ENCODE measurements at regions not wholly inside any gene's neighbourhood (a gene's known extent, or its start where the extent isn't known, plus 50 kb on each side); places are given as distances from the start of the nearest gene placed in this dataset.

DNA sequence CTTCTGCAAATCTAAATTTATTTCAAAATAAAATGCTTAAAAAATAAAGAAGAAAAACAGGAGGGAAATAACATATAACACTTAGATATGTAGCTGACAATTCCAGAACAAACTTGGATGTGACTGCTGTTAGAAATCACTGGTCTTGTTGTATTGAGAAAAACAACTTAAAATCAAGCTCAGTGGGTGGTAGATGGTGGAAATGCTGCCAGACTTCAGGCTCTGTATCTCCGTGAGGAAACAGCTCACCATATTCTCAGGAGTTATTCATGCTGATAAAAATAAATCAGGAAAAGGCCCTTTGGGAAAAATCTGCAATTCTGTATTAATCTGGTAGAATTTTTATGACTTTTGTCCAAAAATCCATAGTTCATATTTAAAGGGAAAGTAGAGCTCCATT is 477.6 kb downstream of the RAP2B start:
- TF ChIP-seq, protein P1, sequence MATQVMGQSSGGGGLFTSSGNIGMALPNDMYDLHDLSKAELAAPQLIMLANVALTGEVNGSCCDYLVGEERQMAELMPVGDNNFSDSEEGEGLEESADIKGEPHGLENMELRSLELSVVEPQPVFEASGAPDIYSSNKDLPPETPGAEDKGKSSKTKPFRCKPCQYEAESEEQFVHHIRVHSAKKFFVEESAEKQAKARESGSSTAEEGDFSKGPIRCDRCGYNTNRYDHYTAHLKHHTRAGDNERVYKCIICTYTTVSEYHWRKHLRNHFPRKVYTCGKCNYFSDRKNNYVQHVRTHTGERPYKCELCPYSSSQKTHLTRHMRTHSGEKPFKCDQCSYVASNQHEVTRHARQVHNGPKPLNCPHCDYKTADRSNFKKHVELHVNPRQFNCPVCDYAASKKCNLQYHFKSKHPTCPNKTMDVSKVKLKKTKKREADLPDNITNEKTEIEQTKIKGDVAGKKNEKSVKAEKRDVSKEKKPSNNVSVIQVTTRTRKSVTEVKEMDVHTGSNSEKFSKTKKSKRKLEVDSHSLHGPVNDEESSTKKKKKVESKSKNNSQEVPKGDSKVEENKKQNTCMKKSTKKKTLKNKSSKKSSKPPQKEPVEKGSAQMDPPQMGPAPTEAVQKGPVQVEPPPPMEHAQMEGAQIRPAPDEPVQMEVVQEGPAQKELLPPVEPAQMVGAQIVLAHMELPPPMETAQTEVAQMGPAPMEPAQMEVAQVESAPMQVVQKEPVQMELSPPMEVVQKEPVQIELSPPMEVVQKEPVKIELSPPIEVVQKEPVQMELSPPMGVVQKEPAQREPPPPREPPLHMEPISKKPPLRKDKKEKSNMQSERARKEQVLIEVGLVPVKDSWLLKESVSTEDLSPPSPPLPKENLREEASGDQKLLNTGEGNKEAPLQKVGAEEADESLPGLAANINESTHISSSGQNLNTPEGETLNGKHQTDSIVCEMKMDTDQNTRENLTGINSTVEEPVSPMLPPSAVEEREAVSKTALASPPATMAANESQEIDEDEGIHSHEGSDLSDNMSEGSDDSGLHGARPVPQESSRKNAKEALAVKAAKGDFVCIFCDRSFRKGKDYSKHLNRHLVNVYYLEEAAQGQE (IDR thresholded peaks at IDR 0.05; ENCODE audit: low read depth): no peak
- TF ChIP-seq CEBPB (IDR thresholded peaks at IDR 0.05; ENCODE audit: low read depth) (no peak), EZH2phosphoT487 (IDR thresholded peaks at IDR 0.05; ENCODE audit: borderline replicate concordance) (no peak), POLR2A (IDR thresholded peaks at IDR 0.05; ENCODE audit: borderline replicate concordance, extremely low read depth, insufficient read depth, insufficient read length) (no peak), YY1 (IDR thresholded peaks at IDR 0.05; ENCODE audit: extremely low read depth, insufficient replicate concordance, low read depth, low read length) (no peak), EZH2 (IDR thresholded peaks at IDR 0.05) (no peak), POLR2AphosphoS5 (IDR thresholded peaks at IDR 0.05; ENCODE audit: low read depth, low read length) (no peak), SRF (IDR thresholded peaks at IDR 0.05; ENCODE audit: low read depth) (no peak), RAD21 (IDR thresholded peaks at IDR 0.05; ENCODE audit: low read depth) (no peak)
- TF ChIP-seq, protein P2, sequence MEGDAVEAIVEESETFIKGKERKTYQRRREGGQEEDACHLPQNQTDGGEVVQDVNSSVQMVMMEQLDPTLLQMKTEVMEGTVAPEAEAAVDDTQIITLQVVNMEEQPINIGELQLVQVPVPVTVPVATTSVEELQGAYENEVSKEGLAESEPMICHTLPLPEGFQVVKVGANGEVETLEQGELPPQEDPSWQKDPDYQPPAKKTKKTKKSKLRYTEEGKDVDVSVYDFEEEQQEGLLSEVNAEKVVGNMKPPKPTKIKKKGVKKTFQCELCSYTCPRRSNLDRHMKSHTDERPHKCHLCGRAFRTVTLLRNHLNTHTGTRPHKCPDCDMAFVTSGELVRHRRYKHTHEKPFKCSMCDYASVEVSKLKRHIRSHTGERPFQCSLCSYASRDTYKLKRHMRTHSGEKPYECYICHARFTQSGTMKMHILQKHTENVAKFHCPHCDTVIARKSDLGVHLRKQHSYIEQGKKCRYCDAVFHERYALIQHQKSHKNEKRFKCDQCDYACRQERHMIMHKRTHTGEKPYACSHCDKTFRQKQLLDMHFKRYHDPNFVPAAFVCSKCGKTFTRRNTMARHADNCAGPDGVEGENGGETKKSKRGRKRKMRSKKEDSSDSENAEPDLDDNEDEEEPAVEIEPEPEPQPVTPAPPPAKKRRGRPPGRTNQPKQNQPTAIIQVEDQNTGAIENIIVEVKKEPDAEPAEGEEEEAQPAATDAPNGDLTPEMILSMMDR (IDR thresholded peaks at IDR 0.05 in 2 of 3, conservative IDR thresholded peaks at IDR 0.05 in 1 of 3; ENCODE audit: borderline replicate concordance in 1 of 3, insufficient read depth in 1 of 3, low read depth in 2 of 3, low read length in 2 of 3): no peak
- TF ChIP-seq, protein P3, sequence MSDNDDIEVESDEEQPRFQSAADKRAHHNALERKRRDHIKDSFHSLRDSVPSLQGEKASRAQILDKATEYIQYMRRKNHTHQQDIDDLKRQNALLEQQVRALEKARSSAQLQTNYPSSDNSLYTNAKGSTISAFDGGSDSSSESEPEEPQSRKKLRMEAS (IDR thresholded peaks at IDR 0.05): no peak

All from HCT116 (cell line).